ENCODE measurements at regions not wholly inside any gene's neighbourhood (a gene's known extent, or its start where the extent isn't known, plus 50 kb on each side); places are given as distances from the start of the nearest gene placed in this dataset.

DNA sequence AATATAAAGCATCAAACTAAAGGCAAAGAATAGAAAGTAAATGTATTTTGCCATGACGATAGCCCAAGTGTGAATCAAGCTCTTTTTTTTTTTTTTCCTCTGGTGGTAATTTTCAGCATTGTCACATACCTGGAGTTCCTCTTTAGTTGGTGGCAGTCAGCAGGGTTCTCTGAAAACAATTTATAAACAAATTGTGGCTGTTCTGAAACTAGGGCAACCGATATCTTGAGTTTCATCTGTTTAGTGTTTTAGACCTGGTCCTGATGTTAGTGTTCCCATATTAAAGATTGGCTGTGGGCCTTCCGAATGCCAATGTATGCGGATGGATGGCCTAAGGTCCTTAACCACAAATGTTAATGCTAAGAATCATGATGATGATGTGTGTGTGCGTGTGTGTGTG is 713.1 kb downstream of the GATA3 start:
- Histone ChIP-seq H3K4me3 (replicated peaks in 1 of 3; ENCODE audit: insufficient read depth in 1 of 3, low read depth in 1 of 3, low read length in 3 of 3) (no peak overlapping the region), H3K27ac (ENCODE audit: insufficient read depth, low read depth, low read length) (no peak overlapping the region), H3K27me3 (ENCODE audit: control insufficient read depth in 2 of 2, insufficient read depth in 2 of 2, low read length in 2 of 2) (no peaks in the 10 kb centered on the region), H3K4me2 (ENCODE audit: insufficient read depth, low read length) (no peak overlapping the region), H3K4me1 (ENCODE audit: control insufficient read depth, extremely low read depth, insufficient read depth, low read length) (no peaks in the 10 kb centered on the region), H4K20me1 (replicated peaks; ENCODE audit: control insufficient read depth, extremely low read depth, insufficient read depth, low read length) (no peaks in the 10 kb centered on the region), H3K9ac (replicated peaks; ENCODE audit: extremely low read depth, insufficient read depth, low read length) (no peak overlapping the region), H3K36me3 (ENCODE audit: control insufficient read depth in 2 of 2, extremely low read depth in 1 of 2, insufficient read depth in 2 of 2, low read length in 2 of 2) (no peaks in the 10 kb centered on the region), H2AFZ (ENCODE audit: low read depth, low read length) (no peak overlapping the region), H3K9me1 (replicated peaks; ENCODE audit: control insufficient read depth, extremely low read depth, insufficient read depth, low read length) (no peaks in the 10 kb centered on the region), H3K79me2 (ENCODE audit: control insufficient read depth, insufficient read depth, low read length) (no peaks in the 10 kb centered on the region), H3K9me3 (replicated peaks; ENCODE audit: control insufficient read depth, insufficient read depth, low read length) (no peaks in the 10 kb centered on the region)
- BruUV-seq (replicated peaks), result no TSS peak
- DNase-seq (ENCODE audit: low read depth, low spot score) (no peak), FAIRE-seq (no peak)
- ChIA-PET POLR2A (no interaction called here), CTCF (no interaction called here)
- intact Hi-C loops (cut with micrococcal nuclease) (loop anchor here (10.0 kb wide), 1 partner anchor 437 kb away; no protein-coding TSS in a partner anchor), dilution Hi-C loops (cut with MboI; ENCODE audit: extremely low pct_ligation_motif_present, low sequenced_read_pairs) (no loop called here)
- TF ChIP-seq, protein P1, sequence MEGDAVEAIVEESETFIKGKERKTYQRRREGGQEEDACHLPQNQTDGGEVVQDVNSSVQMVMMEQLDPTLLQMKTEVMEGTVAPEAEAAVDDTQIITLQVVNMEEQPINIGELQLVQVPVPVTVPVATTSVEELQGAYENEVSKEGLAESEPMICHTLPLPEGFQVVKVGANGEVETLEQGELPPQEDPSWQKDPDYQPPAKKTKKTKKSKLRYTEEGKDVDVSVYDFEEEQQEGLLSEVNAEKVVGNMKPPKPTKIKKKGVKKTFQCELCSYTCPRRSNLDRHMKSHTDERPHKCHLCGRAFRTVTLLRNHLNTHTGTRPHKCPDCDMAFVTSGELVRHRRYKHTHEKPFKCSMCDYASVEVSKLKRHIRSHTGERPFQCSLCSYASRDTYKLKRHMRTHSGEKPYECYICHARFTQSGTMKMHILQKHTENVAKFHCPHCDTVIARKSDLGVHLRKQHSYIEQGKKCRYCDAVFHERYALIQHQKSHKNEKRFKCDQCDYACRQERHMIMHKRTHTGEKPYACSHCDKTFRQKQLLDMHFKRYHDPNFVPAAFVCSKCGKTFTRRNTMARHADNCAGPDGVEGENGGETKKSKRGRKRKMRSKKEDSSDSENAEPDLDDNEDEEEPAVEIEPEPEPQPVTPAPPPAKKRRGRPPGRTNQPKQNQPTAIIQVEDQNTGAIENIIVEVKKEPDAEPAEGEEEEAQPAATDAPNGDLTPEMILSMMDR (IDR thresholded peaks at IDR 0.05; ENCODE audit: extremely low read depth in 1 of 2, insufficient read depth in 1 of 2, low read depth in 1 of 2, low read length in 2 of 2), result no peak
- TF ChIP-seq POLR2A (IDR thresholded peaks at IDR 0.05; ENCODE audit: low read depth, low read length), result no peak
- no peak for TF ChIP-seq JUN (IDR thresholded peaks at IDR 0.05; ENCODE audit: borderline replicate concordance, insufficient read depth, insufficient read length, low read depth)
- TF ChIP-seq MYC (IDR thresholded peaks at IDR 0.05; ENCODE audit: low read depth, low read length), result no peak
- TF ChIP-seq POLR2AphosphoS5 (IDR thresholded peaks at IDR 0.05; ENCODE audit: insufficient read depth, low read depth, low read length), result no peak
- TF ChIP-seq, protein P2, sequence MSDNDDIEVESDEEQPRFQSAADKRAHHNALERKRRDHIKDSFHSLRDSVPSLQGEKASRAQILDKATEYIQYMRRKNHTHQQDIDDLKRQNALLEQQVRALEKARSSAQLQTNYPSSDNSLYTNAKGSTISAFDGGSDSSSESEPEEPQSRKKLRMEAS (IDR thresholded peaks at IDR 0.05; ENCODE audit: insufficient read depth, insufficient read length), result no peak
- TF ChIP-seq FOS (IDR thresholded peaks at IDR 0.05; ENCODE audit: borderline replicate concordance, insufficient read depth, low read length), result no peak
- TF ChIP-seq EZH2 (IDR thresholded peaks at IDR 0.05; ENCODE audit: borderline replicate concordance, low read depth, low read length, severe bottlenecking), result no peak
- no peak for TF ChIP-seq GATA2 (IDR thresholded peaks at IDR 0.05; ENCODE audit: insufficient read depth, insufficient read length, low read depth, low read length)

Data from endothelial cell of umbilical vein (primary cell).